ENCODE measurements at regions not wholly inside any gene's neighbourhood (a gene's known extent, or its start where the extent isn't known, plus 50 kb on each side); places are given as distances from the start of the nearest gene placed in this dataset.

- no peak for DNase-seq
Observed at GRCh38 chr10:28785018-28785417, 107.7 kb downstream of the BAMBI start.

GRCh38 chr10:28788252-28788651, 110.9 kb downstream of the BAMBI start:
- no peak for DNase-seq

GRCh38 chr10:28788762-28789161, 111.4 kb downstream of the BAMBI start:
- no peak for DNase-seq

- DNase-seq = no peak
Observed at GRCh38 chr10:28790146-28790545, 112.8 kb downstream of the BAMBI start.

GRCh38 chr10:28793482-28793881, 116.2 kb downstream of the BAMBI start:
- no peak for DNase-seq

GRCh38 chr10:28794986-28795385, 117.7 kb downstream of the BAMBI start:
- DNase-seq = no peak

GRCh38 chr10:28796606-28797512, 119.5 kb downstream of the BAMBI start:
- DNase-seq = no peak

GRCh38 chr10:28797904-28798371, 120.6 kb downstream of the BAMBI start:
- DNase-seq = no peak

- DNase-seq = no peak
Observed at GRCh38 chr10:28798428-28798955, 121.2 kb downstream of the BAMBI start.

GRCh38 chr10:28798964-28799363, 121.6 kb downstream of the BAMBI start:
- DNase-seq = no peak

GRCh38 chr10:28800144-28800543, 122.8 kb downstream of the BAMBI start:
- no peak for DNase-seq

GRCh38 chr10:28801247-28801646, 123.9 kb downstream of the BAMBI start:
- DNase-seq = no peak

- DNase-seq = no peak
Observed at GRCh38 chr10:28801869-28802268, 124.5 kb downstream of the BAMBI start.

GRCh38 chr10:28805390-28805789, 128.1 kb downstream of the BAMBI start:
- no peak for DNase-seq

- no peak for DNase-seq
Observed at GRCh38 chr10:28806488-28806941, 129.2 kb downstream of the BAMBI start.

- DNase-seq = no peak
Observed at GRCh38 chr10:28806951-28807759, 129.8 kb downstream of the BAMBI start.

- DNase-seq = no peak
Observed at GRCh38 chr10:28807760-28808613, 130.7 kb downstream of the BAMBI start.

GRCh38 chr10:28808693-28809092, 131.4 kb downstream of the BAMBI start:
- DNase-seq = no peak

GRCh38 chr10:28810057-28810870, 132.9 kb downstream of the BAMBI start:
- DNase-seq = no peak

- no peak for DNase-seq
Observed at GRCh38 chr10:28811639-28812349, 134.5 kb downstream of the BAMBI start.
